HepG2 (cell line): ENCODE measurements at regions not wholly inside any gene's neighbourhood (a gene's known extent, or its start where the extent isn't known, plus 50 kb on each side); places are given as distances from the start of the nearest gene placed in this dataset.
A peak's percentile ranks its signal among the peaks of the same experiment; 100 is the strongest.

Experiments
- ATAC-seq: fragments of 200-7000 bp; cut with Tn5 transposase; 3 replicates; pipeline ENCODE4 v1.9.1; 2020; ENCODE audit warnings: mild to moderate bottlenecking, moderate library complexity
- BruUV-seq: library from RNA; stranded (reverse); fragments of 400-500 nt; replicated peaks from 2 replicates; lab custom pipeline; 2021; lab: Mats Ljungman, UMichigan
- CTCF ChIA-PET: fragments of 300-600 bp; formaldehyde crosslinking; extraction: SDS; loops from one replicate; lab custom pipeline; 2021; ENCODE audit warnings: low total read pairs, inconsistent platforms, low intra/inter-chr PET ratio; lab: Yijun Ruan, JAX
- POLR2A ChIA-PET: fragments of 350-600 bp; sonication (Branson Sonifier 250); formaldehyde crosslinking; loops from one replicate; lab custom pipeline; 2020; ENCODE audit warnings: antibody characterized with exemption, inconsistent platforms; lab: Yijun Ruan, JAX
- DNase-seq: peaks from one replicate; pipeline ENCODE4 v3.0.0-alpha.2; 2015; ENCODE audit warnings: low spot score
- FAIRE-seq: peaks from 3 replicates; lab custom pipeline; 2011; peaks lifted over from hg19 to GRCh38; lab: Jason Lieb, UNC
- H2AFZ ChIP-seq: one replicate; pipeline ENCODE4 v1.6.1; 2011; ENCODE audit warnings: low read length, inconsistent platforms
- H3K27ac ChIP-seq: fragments of 300-600 bp; 3 replicates; pipeline ENCODE4 v1.8.0; 2011; ENCODE audit warnings: mixed run types, mild to moderate bottlenecking, mixed read lengths, low read length, inconsistent platforms; ENCODE audit not compliant: insufficient read depth; ENCODE audit errors: extremely low read length
- H3K27me3 ChIP-seq, 2 experiments: fragments of 200-600 bp in 1 of 2; 2 replicates in 1 of 2; 3 replicates in 1 of 2; pipeline versions ENCODE4 v1.6.0 to v1.8.0; 2011; ENCODE audit warnings: low read length in 2 of 2, mild to moderate bottlenecking in 2 of 2, moderate library complexity in 2 of 2, inconsistent platforms in 1 of 2; ENCODE audit not compliant: insufficient read depth in 2 of 2, control insufficient read depth in 1 of 2
- H3K36me3 ChIP-seq, 2 experiments: fragments of 200-600 bp in 1 of 2; replicated peaks in 1 of 2; 2 replicates in 1 of 2; 3 replicates in 1 of 2; pipeline versions ENCODE4 v1.5.1 to v1.8.0; 2011; ENCODE audit warnings: low read length in 2 of 2, inconsistent platforms in 1 of 2; ENCODE audit not compliant: insufficient read depth in 2 of 2, control insufficient read depth in 1 of 2
- H3K4me1 ChIP-seq: 2 replicates; pipeline ENCODE4 v1.5.1; 2012; ENCODE audit warnings: low read length, inconsistent platforms; ENCODE audit not compliant: insufficient read depth
- H3K4me2 ChIP-seq: 2 replicates; pipeline ENCODE4 v1.6.0; 2011; ENCODE audit warnings: low read depth, low read length, inconsistent platforms
- H3K4me3 ChIP-seq, 3 experiments: fragments of 200-600 bp in 1 of 3; sonication (generic), shearing (Covaris generic) in 1 of 3; replicated peaks in 1 of 3; 2 replicates each; pipeline ENCODE4 v1.5.1; 2011 to 2016; ENCODE audit warnings: low read length in 3 of 3, inconsistent platforms in 2 of 3, low read depth in 2 of 3, mild to moderate bottlenecking in 2 of 3, control low read depth in 1 of 3, mixed read lengths in 1 of 3; ENCODE audit not compliant: insufficient read depth in 1 of 3
- H3K79me2 ChIP-seq: one replicate; pipeline ENCODE4 v1.6.1; 2011; ENCODE audit warnings: low read length, inconsistent platforms; ENCODE audit not compliant: insufficient read depth
- H3K9ac ChIP-seq: 2 replicates; pipeline ENCODE4 v1.6.0; 2011; ENCODE audit warnings: mild to moderate bottlenecking, low read depth, low read length, inconsistent platforms; ENCODE audit not compliant: insufficient read depth
- H3K9me3 ChIP-seq: 2 replicates; pipeline ENCODE4 v1.5.1; 2012; ENCODE audit warnings: mild to moderate bottlenecking, low read length
- H4K20me1 ChIP-seq: 2 replicates; pipeline ENCODE4 v1.6.0; 2011; ENCODE audit warnings: inconsistent platforms, mild to moderate bottlenecking, low read length, moderate library complexity; ENCODE audit not compliant: insufficient read depth
- IRF1 ChIP-seq: sonication (generic); formaldehyde crosslinking; IDR thresholded peaks from 2 replicates; pipeline ENCODE4 v1.4.0; 2020; ENCODE audit warnings: low read depth, mild to moderate bottlenecking, missing genetic modification reagents
- MAX ChIP-seq: IDR thresholded peaks from 2 replicates; pipeline ENCODE4 v1.6.1; 2012; ENCODE audit warnings: inconsistent platforms
- NBN ChIP-seq: fragments of 450-650 bp; conservative IDR thresholded peaks from 2 replicates; pipeline ENCODE4 v1.6.1; 2017
- PHF21A ChIP-seq: sonication (generic); formaldehyde crosslinking; IDR thresholded peaks from 2 replicates; pipeline ENCODE4 v1.5.0; 2020; ENCODE audit warnings: mild to moderate bottlenecking, missing genetic modification reagents
- RBAK ChIP-seq: sonication (generic); formaldehyde crosslinking; IDR thresholded peaks from 2 replicates; pipeline ENCODE4 v1.5.1; 2020; ENCODE audit warnings: mild to moderate bottlenecking, missing genetic modification reagents
- SALL1 ChIP-seq: sonication (generic); formaldehyde crosslinking; IDR thresholded peaks from 2 replicates; pipeline ENCODE4 v1.8.0; 2022; ENCODE audit warnings: mild to moderate bottlenecking, missing genetic modification reagents
- SAP130 ChIP-seq: IDR thresholded peaks from 2 replicates; pipeline ENCODE4 v1.6.1; 2016; ENCODE audit warnings: low read depth
- SNAPC2 ChIP-seq: sonication (generic); formaldehyde crosslinking; IDR thresholded peaks from 2 replicates; pipeline ENCODE4 v1.8.1; 2022; ENCODE audit warnings: mild to moderate bottlenecking, missing genetic modification reagents
- ZBTB38 ChIP-seq: sonication (generic); formaldehyde crosslinking; IDR thresholded peaks from 2 replicates; pipeline ENCODE4 v1.5.1; 2020; ENCODE audit warnings: mild to moderate bottlenecking, missing genetic modification reagents
- ZNF546 ChIP-seq: sonication (generic); formaldehyde crosslinking; conservative IDR thresholded peaks from 2 replicates; pipeline ENCODE4 v1.8.1; 2023; ENCODE audit warnings: mild to moderate bottlenecking, missing genetic modification reagents
- ZNF615 ChIP-seq: sonication (generic); formaldehyde crosslinking; IDR thresholded peaks from 2 replicates; pipeline ENCODE4 v1.5.0; 2020; ENCODE audit warnings: mild to moderate bottlenecking, missing genetic modification reagents, borderline replicate concordance
- WGBS: methylation state at CpG from one replicate; pipeline ENCODE4 v1.1.6; 2017; ENCODE audit warnings: low lambda C conversion rate; 5-methylcytosine and 5-hydroxymethylcytosine counted together
- in situ Hi-C: cut with HindIII; loops from 2 replicates; pipeline ENCODE4 v1.10.0; 2017; ENCODE audit warnings: low pct_unique_long_range_greater_than_20kb; ENCODE audit not compliant: extremely low pct_ligation_motif_present
- intact Hi-C: fragments of 100-400 bp; cut with micrococcal nuclease; formaldehyde crosslinking; loops from one replicate; pipeline ENCODE4 v1.10.0; 2022; ENCODE audit not compliant: unreplicated experiment
- TF ChIP-seq, protein P1 (sequence below): sonication (generic); formaldehyde crosslinking; IDR thresholded peaks from 2 replicates; pipeline ENCODE4 v1.5.1; 2020; ENCODE audit warnings: mild to moderate bottlenecking, missing genetic modification reagents, moderate library complexity
- TF ChIP-seq, protein P2 (sequence below): sonication (generic); formaldehyde crosslinking; IDR thresholded peaks from 2 replicates; pipeline ENCODE4 v1.4.0; 2020; ENCODE audit warnings: missing genetic modification reagents, borderline replicate concordance
- TF ChIP-seq, protein P3 (sequence below): sonication (generic); formaldehyde crosslinking; IDR thresholded peaks from 2 replicates; pipeline ENCODE4 v1.8.1; 2023; ENCODE audit warnings: mild to moderate bottlenecking, missing genetic modification reagents, borderline replicate concordance

DNA sequence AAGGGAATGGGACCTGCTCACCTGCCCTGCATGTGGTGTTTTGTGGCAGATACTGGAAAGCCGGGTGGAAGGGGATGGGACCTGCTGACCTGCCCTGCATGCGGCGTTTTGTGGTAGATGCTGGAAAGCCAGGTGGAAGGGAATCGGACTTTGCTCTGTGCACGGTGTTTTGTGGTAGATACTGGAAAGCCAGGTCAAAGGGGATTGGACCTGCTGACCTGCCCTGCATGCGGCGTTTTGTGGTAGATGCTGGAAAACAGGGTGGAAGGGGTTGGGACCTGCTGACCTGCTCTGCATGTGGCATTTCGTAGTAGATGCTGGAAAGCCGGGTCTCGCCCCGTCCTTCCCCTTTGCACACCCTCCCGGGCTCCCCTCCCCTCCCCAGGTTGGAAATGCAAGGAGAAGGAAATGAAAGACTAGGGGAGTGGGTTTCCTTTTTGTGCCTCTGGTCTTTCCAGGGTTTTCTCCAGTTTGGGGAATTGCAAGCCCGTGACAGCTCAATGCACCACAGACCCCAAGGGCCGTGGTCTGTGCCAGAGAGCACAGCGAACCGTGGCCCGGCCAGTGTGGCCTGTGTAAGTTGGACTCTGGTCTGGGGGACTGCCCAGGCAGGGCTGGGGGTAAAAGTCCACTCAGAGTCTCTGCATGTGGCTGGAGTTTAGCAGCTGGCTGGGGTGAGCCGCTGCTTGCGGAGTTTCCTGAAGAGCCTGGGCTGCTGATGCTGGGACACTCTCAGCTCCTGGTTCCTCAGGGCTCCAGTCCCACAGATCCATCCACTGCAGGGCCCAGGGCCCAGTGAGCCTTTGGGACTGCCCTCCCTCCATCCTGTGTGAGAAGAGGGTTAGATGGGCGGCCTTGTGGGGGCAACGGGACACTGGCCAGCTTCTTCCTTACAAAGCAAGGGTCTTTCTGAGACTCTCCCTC is 105.5 kb downstream of the CRYAA start (continued):
- TF ChIP-seq, protein P1, sequence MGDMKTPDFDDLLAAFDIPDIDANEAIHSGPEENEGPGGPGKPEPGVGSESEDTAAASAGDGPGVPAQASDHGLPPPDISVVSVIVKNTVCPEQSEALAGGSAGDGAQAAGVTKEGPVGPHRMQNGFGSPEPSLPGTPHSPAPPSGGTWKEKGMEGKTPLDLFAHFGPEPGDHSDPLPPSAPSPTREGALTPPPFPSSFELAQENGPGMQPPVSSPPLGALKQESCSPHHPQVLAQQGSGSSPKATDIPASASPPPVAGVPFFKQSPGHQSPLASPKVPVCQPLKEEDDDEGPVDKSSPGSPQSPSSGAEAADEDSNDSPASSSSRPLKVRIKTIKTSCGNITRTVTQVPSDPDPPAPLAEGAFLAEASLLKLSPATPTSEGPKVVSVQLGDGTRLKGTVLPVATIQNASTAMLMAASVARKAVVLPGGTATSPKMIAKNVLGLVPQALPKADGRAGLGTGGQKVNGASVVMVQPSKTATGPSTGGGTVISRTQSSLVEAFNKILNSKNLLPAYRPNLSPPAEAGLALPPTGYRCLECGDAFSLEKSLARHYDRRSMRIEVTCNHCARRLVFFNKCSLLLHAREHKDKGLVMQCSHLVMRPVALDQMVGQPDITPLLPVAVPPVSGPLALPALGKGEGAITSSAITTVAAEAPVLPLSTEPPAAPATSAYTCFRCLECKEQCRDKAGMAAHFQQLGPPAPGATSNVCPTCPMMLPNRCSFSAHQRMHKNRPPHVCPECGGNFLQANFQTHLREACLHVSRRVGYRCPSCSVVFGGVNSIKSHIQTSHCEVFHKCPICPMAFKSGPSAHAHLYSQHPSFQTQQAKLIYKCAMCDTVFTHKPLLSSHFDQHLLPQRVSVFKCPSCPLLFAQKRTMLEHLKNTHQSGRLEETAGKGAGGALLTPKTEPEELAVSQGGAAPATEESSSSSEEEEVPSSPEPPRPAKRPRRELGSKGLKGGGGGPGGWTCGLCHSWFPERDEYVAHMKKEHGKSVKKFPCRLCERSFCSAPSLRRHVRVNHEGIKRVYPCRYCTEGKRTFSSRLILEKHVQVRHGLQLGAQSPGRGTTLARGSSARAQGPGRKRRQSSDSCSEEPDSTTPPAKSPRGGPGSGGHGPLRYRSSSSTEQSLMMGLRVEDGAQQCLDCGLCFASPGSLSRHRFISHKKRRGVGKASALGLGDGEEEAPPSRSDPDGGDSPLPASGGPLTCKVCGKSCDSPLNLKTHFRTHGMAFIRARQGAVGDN (CRISPR knock-in tag): peak; percentile 63
- TF ChIP-seq ZNF615 (CRISPR knock-in tag) (no peak), RBAK (CRISPR knock-in tag) (no peak), NBN (no peak), PHF21A (CRISPR knock-in tag) (peak; percentile 42)
- TF ChIP-seq, all 625 proteins: peak for 61

GRCh38 chr21:43273708-43274021 is 104.9 kb downstream of the CRYAA start:
- WGBS: no CpG with 5 or more reads among the region's 9 CpGs
- no peaks in the 10 kb centered on the region for H3K79me2 ChIP-seq
- H3K36me3 ChIP-seq: no peaks in the 10 kb centered on the region
- DNase-seq (no peak), ATAC-seq (peak; percentile 29), FAIRE-seq (no peak)
- H3K9ac ChIP-seq: no peak overlapping the region
- H3K4me1 ChIP-seq: peaks cover 71% of the 10 kb centered on the region
- no peaks in the 10 kb centered on the region for H3K9me3 ChIP-seq
- H2AFZ ChIP-seq: no peak overlapping the region
- peak overlapping the region; percentile 66 for H3K4me2 ChIP-seq
- no peak overlapping the region for H3K27ac ChIP-seq
- ChIA-PET POLR2A (interaction anchor here (0.7 to 2.1 kb wide), 3 partner anchors 14 to 69 kb away, joined by 3 to 7 read pairs (median 4); no protein-coding TSS in a partner anchor), CTCF (no interaction called here)
- no TSS peak for BruUV-seq
- H4K20me1 ChIP-seq: no peaks in the 10 kb centered on the region
- in situ Hi-C loops: no loop called here
- intact Hi-C loops: no loop called here
- peak overlapping the region in 1 of 3 experiments; percentile 41; a peak in 1 of 6 replicates for H3K4me3 ChIP-seq
- peaks cover 14 to 54% of the 10 kb centered on the region in 2 experiments for H3K27me3 ChIP-seq
- TF ChIP-seq SALL1 (CRISPR knock-in tag) (peak; percentile 28; the same call in 1 of the 2 replicates), ZNF546 (CRISPR knock-in tag) (0 out of 2 replicates have a peak, but pooled peaks have one; percentile 30), ZBTB38 (CRISPR knock-in tag) (no peak), MAX (0 out of 2 replicates have a peak, but pooled peaks have one; percentile 5), SAP130 (CRISPR knock-in tag) (peak; percentile 18; the same call in 1 of the 2 replicates), IRF1 (no peak), SNAPC2 (CRISPR knock-in tag) (0 out of 2 replicates have a peak, but pooled peaks have one; percentile 27)
- TF ChIP-seq, protein P2, sequence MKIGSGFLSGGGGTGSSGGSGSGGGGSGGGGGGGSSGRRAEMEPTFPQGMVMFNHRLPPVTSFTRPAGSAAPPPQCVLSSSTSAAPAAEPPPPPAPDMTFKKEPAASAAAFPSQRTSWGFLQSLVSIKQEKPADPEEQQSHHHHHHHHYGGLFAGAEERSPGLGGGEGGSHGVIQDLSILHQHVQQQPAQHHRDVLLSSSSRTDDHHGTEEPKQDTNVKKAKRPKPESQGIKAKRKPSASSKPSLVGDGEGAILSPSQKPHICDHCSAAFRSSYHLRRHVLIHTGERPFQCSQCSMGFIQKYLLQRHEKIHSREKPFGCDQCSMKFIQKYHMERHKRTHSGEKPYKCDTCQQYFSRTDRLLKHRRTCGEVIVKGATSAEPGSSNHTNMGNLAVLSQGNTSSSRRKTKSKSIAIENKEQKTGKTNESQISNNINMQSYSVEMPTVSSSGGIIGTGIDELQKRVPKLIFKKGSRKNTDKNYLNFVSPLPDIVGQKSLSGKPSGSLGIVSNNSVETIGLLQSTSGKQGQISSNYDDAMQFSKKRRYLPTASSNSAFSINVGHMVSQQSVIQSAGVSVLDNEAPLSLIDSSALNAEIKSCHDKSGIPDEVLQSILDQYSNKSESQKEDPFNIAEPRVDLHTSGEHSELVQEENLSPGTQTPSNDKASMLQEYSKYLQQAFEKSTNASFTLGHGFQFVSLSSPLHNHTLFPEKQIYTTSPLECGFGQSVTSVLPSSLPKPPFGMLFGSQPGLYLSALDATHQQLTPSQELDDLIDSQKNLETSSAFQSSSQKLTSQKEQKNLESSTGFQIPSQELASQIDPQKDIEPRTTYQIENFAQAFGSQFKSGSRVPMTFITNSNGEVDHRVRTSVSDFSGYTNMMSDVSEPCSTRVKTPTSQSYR: no peak
- TF ChIP-seq, protein P3, sequence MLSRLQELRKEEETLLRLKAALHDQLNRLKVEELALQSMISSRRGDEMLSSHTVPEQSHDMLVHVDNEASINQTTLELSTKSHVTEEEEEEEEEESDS (CRISPR knock-in tag): no peak
